HG03432 (cell line): ENCODE measurements at regions not wholly inside any gene's neighbourhood (a gene's known extent, or its start where the extent isn't known, plus 50 kb on each side); places are given as distances from the start of the nearest gene placed in this dataset.
"Not testable (repeated sequence)": the region's sequence is repeated elsewhere in the genome, so short reads cannot be mapped to it uniquely, and the experiment has no call there.

Source experiments
- ATAC-seq: cut with Tn5 transposase; IDR thresholded peaks from one replicate; pipeline ENCODE4 v1.9.1; 2021; ENCODE audit warnings: mild to moderate bottlenecking, moderate library complexity; ENCODE audit not compliant: unreplicated experiment

GRCh38 chr1:118578276-118578675, 393.2 kb upstream of the SPAG17 start:
- no peak for ATAC-seq

GRCh38 chr1:118575060-118575459, 390.0 kb upstream of the SPAG17 start:
- ATAC-seq: no peak

- ATAC-seq: no peak
Measured at GRCh38 chr1:118564961-118565703, 380.1 kb upstream of the SPAG17 start.

- ATAC-seq: peak; percentile 87
Measured at GRCh38 chr1:118563981-118564951, 379.2 kb upstream of the SPAG17 start.

GRCh38 chr1:118558933-118559332, 373.9 kb upstream of the SPAG17 start:
- ATAC-seq: no peak

- ATAC-seq: no peak
Measured at GRCh38 chr1:118556936-118557335, 371.9 kb upstream of the SPAG17 start.

- ATAC-seq: no peak
Measured at GRCh38 chr1:118555638-118556037, 370.6 kb upstream of the SPAG17 start.

GRCh38 chr1:118535901-118536300, 350.9 kb upstream of the SPAG17 start:
- no peak for ATAC-seq

GRCh38 chr1:118511922-118512321, 326.9 kb upstream of the SPAG17 start:
- not testable (repeated sequence) for ATAC-seq

- ATAC-seq: no peak
Measured at GRCh38 chr1:118504867-118505266, 319.8 kb upstream of the SPAG17 start.

- no peak for ATAC-seq
Measured at GRCh38 chr1:118504221-118504644, 319.2 kb upstream of the SPAG17 start.

- ATAC-seq: no peak
Measured at GRCh38 chr1:118503752-118504151, 318.7 kb upstream of the SPAG17 start.

GRCh38 chr1:118494998-118495397, 310.0 kb upstream of the SPAG17 start:
- ATAC-seq: no peak

GRCh38 chr1:118488787-118489186, 303.8 kb upstream of the SPAG17 start:
- no peak for ATAC-seq

- no peak for ATAC-seq
Measured at GRCh38 chr1:118487932-118488331, 302.9 kb upstream of the SPAG17 start.

- no peak for ATAC-seq
Measured at GRCh38 chr1:118487091-118487490, 302.1 kb upstream of the SPAG17 start.

GRCh38 chr1:118486199-118486598, 301.2 kb upstream of the SPAG17 start:
- ATAC-seq: no peak

- ATAC-seq: no peak
Measured at GRCh38 chr1:118485757-118486156, 300.7 kb upstream of the SPAG17 start.

GRCh38 chr1:118484893-118485292, 299.9 kb upstream of the SPAG17 start:
- ATAC-seq: no peak

- ATAC-seq: no peak
Measured at GRCh38 chr1:118483245-118484006, 298.4 kb upstream of the SPAG17 start.

GRCh38 chr1:118481126-118481525, 296.1 kb upstream of the SPAG17 start:
- no peak for ATAC-seq
